GM19324 (cell line): ENCODE measurements at regions not wholly inside any gene's neighbourhood (a gene's known extent, or its start where the extent isn't known, plus 50 kb on each side); places are given as distances from the start of the nearest gene placed in this dataset.
"Not testable (repeated sequence)": the region's sequence is repeated elsewhere in the genome, so short reads cannot be mapped to it uniquely, and the experiment has no call there.

ENCODE experiments used
- ATAC-seq: cut with Tn5 transposase; IDR thresholded peaks from one replicate; pipeline ENCODE4 v1.9.1; 2021; ENCODE audit warnings: mild to moderate bottlenecking, moderate library complexity; ENCODE audit not compliant: unreplicated experiment, low FRiP score

- ATAC-seq, result not testable (repeated sequence)
These were observed 585.2 kb downstream of the TTLL7 start for GRCh38 chr1:83413839-83414107.

- ATAC-seq, result not testable (repeated sequence)
These were observed 588.1 kb downstream of the TTLL7 start for GRCh38 chr1:83410746-83411413.

GRCh38 chr1:83406693-83407371, 592.1 kb downstream of the TTLL7 start:
- ATAC-seq, result peak; percentile 37

- peak; percentile 68 for ATAC-seq
These were observed 593.1 kb downstream of the TTLL7 start for GRCh38 chr1:83405789-83406188.

- ATAC-seq, result not testable (repeated sequence)
These were observed 595.4 kb downstream of the TTLL7 start for GRCh38 chr1:83403500-83403899.

- not testable (repeated sequence) for ATAC-seq
These were observed 597.8 kb downstream of the TTLL7 start for GRCh38 chr1:83401146-83401545.

GRCh38 chr1:83400173-83400572, 598.8 kb downstream of the TTLL7 start:
- not testable (repeated sequence) for ATAC-seq

- not testable (repeated sequence) for ATAC-seq
These were observed 600.8 kb downstream of the TTLL7 start for GRCh38 chr1:83398125-83398524.

- ATAC-seq, result not testable (repeated sequence)
These were observed 603.8 kb downstream of the TTLL7 start for GRCh38 chr1:83395130-83395529.

GRCh38 chr1:83386946-83387345, 612.0 kb downstream of the TTLL7 start:
- ATAC-seq, result not testable (repeated sequence)

- ATAC-seq, result not testable (repeated sequence)
These were observed 615.8 kb downstream of the TTLL7 start for GRCh38 chr1:83383107-83383506.

- ATAC-seq, result not testable (repeated sequence)
These were observed 625.9 kb downstream of the TTLL7 start for GRCh38 chr1:83373018-83373417.

GRCh38 chr1:83369853-83370252, 629.1 kb downstream of the TTLL7 start:
- ATAC-seq, result not testable (repeated sequence)

GRCh38 chr1:83365320-83365719, 633.6 kb downstream of the TTLL7 start:
- ATAC-seq, result not testable (repeated sequence)

- ATAC-seq, result not testable (repeated sequence)
These were observed 653.6 kb downstream of the TTLL7 start for GRCh38 chr1:83345375-83345774.

GRCh38 chr1:83343767-83344166, 655.2 kb downstream of the TTLL7 start:
- not testable (repeated sequence) for ATAC-seq

- not testable (repeated sequence) for ATAC-seq
These were observed 655.9 kb downstream of the TTLL7 start for GRCh38 chr1:83342995-83343394.

GRCh38 chr1:83332308-83332707, 666.6 kb downstream of the TTLL7 start:
- not testable (repeated sequence) for ATAC-seq

- no peak for ATAC-seq
These were observed 680.6 kb downstream of the TTLL7 start for GRCh38 chr1:83318366-83318765.

GRCh38 chr1:83315446-83315845, 683.5 kb downstream of the TTLL7 start:
- not testable (repeated sequence) for ATAC-seq

- not testable (repeated sequence) for ATAC-seq
These were observed 688.8 kb downstream of the TTLL7 start for GRCh38 chr1:83310161-83310560.

GRCh38 chr1:83309035-83309434, 689.9 kb downstream of the TTLL7 start:
- ATAC-seq, result not testable (repeated sequence)
